Hippocampal formation (tissue), 2 donors: ENCODE measurements at regions not wholly inside any gene's neighbourhood (a gene's known extent, or its start where the extent isn't known, plus 50 kb on each side); places are given as distances from the start of the nearest gene placed in this dataset.

Experiments
- DNase-seq, 2 donors: peaks; one replicate each; lab custom pipeline; 2025; lab: John Stamatoyannopoulos, UW

DNA sequence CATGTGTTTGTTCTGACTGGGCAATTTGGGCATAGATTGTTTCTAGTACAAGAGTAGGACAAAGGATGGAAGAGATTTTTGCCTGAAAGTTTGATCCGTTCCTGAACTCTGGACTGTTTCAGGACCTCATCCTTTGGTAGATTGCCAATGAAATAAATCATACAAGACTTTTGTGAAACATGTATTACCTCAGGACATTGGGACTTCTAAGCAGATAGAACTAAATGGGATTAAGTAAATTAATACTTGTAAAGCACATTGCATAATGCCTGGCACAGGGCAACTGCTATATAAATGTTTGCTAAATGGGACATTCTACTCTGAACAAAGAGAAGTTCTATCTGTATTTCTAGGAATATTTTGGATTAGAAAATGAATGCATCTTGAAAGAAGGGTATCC lies 164.8 kb upstream of the RPS6KA3 start:
- DNase-seq = no peak

DNA sequence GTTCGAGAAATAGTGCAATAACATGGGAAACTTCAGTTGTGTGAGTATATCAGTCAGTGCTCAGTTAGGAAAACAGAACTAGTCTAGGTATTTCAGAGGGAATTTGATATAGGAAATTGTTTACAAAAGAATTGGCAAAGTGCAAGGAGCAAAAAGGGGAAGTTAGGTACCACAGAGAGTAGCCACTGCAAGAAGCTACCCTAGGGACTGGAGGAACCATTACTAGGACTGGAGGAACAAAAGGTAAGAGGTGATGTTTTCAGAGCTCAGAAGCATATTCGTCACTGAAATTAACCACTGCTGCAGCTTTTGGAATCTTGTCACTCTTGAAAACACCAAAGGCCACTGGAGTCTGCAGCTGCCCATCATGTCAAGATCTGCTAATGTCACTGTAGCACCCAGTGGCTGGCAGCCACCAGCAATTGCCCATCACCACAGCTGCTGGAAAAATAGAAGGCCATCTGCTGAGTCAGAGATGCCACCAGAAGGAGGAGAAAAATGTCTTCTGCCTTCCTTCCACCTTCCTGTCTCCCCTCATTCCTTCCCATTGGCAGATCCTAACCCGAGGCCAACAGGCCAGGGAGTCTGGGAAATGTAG lies 160.6 kb upstream of the RPS6KA3 start:
- DNase-seq = no peak

DNA sequence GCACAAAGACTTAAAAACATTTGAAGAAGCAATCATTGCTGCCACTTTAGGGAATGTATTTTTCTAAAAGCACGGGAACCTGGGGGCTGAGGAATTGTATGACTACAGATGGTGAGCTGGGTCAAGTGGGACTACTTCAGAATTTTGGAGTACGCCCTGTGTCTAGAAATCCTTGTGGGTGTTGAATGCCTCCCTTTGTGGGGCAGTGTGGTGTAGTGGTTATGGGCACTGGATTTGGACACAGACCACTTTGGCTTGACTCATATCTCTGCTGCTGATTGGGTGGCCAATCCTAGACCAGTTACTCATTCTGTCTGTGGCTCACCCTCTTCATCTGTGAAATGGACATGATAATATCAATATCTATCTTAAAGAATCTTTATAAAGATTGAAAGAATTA lies 155.0 kb upstream of the RPS6KA3 start:
- no peak for DNase-seq

DNA sequence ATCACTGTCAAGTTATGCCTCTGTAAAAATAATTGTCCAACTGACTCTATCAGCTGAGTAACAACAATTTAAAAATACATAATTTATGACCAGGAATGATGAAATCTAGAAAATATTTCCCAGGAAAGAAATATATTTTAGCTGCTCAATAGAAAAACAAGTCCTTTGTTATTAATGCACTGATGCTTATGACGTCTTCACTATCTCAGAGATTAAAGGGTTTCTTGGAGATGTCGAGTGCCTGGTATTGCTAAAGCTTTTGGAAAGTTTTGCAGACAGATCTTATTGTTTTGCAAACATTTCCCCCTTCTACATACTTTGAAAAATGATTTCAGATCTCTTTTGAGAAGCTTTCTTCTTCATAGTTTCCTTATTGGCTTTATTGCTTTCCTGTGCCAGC lies 154.6 kb upstream of the RPS6KA3 start:
- DNase-seq = no peak

DNA sequence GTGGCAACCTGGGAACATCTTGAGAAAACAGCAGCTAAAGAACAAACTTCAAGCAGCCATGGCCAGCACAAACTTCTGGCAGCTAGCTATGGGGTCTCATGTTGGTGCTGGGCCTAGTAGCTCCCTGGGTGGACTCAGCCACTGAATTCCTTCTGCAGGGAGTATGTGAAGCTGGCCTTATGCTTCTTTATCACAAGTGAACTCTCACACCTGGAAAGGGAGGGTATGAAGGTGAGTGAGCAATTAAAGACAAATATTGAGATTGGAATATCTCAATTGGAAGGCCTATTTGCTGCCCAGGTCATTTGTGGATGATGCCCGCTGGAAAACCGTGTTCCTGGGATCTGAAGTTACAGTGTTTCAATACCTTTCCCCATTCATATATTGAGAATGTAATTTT lies 153.3 kb upstream of the RPS6KA3 start:
- DNase-seq = no peak

DNA sequence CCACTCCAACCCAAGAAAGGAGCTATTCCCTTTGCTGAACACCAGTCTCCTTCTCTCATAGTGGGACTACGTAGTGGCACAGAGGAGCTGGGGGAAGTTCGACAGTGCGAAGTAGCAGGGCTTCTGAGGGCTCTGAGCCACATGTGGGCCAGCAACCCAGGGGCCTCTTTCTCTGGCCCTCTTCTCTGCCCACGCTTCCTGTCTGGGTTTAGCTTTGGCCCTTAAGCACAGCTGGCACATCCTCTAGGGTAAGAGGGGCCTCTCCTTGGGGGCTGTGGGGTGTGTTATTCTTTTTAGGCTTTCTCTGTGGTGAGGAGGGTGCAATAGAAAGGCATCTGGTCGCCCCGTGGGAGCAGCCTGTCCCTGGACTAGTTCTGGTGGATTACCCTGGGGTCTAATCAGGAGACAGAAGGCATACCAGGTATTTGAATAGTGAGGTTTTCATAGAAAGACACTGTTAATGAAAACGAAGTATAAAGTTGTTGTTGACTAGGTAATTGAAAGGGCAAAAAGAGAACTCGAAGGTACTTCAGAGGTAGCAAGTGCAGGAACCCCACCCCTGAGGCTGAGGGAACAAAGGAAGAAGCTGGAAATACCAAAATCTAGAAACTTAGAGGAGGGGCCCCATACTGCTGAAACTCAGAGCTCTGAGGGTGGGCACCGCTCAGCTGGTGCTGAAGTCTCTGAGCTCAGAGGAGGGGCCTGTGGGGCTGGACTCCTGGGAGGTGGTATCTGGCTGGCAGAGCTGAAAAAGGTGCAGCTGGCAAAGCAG lies 151.9 kb upstream of the RPS6KA3 start:
- no peak for DNase-seq

DNA sequence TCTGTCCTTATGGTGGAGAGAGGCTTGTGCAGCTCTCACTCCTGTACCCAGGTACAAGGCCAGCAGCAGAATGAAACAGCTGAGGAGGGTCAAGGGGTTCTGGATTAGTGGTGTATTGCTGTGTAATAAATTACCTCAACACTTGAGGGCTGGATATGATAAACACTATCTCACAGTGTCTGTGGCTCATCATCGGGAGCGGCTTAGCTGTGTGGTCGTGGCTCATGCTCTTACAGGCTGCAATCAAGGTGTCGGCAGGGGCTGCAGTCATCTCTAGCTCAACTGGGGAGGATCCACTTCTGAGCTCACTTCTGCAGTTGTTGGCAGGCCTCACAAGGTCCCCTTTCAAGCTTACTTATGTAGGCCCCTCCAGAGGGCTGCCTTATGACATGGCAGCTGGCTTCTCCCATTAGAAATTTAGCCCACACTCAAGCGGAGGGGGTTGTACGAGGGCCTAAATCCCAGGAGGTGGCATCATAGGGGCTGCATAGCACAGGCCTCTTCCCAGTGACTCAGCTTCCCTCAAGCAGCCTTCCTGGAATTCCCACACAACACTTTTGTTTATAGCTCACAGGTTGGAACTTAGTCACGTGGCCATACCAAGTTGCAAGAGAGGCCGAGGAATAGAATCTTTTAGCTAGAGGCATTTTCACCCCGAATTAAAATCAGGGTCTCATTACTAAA lies 148.2 kb upstream of the RPS6KA3 start:
- no peak for DNase-seq

DNA sequence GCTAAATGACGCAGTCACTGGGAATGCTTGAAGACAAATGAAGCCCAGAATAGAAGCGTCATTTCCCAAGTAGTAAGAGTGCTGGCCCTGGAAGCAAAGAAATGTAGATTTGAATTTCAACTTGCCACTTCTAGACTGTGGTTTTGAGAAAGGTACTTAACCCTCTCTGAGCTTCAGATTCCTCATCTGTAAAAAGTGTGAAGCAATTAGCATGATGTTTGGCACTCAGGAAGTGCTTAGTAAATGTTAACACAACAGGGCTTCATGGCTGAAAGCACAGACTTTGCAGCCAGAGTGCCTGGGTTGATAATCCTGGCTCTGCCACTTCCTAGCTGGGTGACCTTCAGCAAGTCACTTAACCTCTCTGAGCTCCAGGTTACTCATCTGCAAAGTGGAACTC lies 147.4 kb upstream of the RPS6KA3 start:
- no peak for DNase-seq

DNA sequence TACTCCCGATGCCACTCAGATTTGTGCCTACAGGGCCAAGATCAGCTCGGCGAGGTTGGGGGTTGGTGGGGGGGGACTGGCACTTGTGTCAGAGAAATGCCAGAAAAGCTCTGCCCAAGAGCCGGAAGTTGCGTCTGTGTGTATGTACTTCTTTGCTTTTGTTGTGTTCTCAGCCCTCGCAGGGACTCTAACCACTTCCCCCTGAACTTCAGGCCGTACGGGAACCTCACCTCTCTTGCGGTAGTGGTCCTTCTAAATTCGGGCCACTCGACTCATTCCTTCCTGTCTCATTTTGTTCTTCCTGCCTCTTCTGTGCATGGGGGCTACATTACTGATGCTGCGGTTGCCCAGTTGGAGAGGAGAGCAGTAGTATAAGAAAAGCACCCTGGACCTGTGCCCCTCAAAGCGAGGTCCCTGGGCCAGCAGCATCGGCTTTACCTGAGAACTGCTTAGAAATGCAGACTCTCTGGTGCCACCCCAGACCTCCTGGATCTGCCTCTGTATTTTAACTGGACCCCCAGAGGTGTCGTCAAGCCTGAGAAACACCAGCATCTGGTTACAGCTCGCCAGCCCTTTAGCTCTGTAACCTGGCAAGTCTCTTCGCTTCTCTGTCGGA lies 146.3 kb upstream of the RPS6KA3 start:
- DNase-seq = no peak

DNA sequence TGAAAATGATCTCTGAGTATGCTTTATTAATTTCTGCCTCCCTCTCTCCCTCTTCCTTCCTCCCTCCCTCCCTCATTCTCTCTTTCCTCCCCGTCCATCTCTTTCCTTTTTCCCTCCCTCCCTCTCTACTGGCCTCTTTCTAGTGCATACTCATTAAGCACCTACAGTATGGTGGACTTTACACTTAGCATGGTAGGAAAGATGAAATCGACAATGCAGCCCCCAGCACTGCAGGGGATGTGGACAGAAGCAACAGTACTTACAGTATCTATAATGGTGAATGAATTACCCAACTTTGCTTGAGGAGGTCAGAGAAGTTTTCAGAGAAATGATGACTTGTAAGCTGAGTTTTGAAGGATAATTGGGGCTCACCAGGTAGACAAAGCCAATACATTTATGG lies 143.8 kb upstream of the RPS6KA3 start:
- DNase-seq = no peak

DNA sequence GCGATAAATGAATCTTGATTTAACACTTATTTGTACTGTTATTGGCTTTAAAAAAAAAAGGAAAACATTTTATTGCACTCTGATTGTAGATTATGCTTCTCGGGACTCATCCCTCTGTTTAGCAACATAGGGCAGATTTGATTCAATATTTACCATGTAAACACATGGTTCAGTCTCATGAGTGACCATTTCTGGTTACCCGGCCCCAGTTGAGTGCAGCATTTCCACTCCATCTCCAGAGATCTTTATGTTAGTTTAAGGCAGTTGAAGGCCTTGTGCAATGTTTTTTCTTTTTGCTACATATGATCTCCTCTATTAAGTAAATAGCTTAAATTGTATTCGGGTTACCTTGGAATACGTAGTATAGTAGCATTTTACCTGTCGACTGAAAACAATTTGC lies 143.3 kb upstream of the RPS6KA3 start:
- no peak for DNase-seq

DNA sequence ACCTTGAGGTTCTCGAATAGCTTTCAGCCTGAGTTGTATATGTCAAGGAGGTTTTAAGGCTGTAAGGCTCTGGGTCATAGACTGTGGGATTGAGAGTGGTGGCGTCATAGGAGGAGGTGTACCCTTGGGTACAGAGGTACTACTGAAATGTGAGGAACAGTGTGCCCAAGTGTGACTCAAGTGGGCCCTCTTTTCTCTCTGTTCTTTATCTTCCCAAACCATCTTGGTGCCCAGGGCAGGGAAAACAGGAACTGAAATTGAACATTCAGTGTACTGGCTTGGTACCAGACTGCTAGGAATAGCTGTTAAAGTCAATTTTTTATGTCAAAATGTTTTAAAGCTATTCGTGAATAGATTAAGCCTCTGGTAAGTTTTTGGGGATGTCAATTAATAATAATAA lies 136.2 kb upstream of the RPS6KA3 start:
- DNase-seq = no peak

DNA sequence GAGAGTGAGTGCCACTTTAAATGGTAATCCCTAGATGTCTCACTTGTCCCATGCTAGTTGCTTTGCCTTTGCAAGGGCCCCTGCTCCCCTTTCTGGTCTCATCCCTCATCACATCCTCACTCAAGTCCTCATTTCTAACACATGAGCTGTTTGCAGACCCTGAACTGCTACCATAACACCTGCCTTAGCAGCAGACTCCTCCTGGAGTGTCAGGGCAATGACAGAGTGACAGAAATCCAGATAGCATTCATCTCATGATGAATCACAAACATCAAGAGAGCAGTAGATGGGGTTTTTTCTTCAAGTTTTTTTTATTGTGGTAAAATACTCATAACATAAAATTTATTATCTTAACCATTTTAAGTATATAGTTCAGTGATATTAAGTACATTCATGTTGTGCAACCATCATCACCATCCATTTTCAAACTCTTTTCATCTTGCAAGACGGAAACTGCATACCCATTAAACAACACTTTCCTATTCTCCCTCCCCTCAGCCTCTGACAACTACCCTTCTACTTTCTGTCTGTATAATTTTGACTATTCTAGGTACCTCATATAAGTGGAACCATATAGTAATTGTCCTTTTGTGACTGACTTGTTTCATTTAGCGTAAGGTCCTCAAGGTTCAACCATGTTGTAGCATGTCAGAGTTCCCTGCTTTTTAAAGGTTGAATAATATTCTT lies 133.2 kb upstream of the RPS6KA3 start:
- DNase-seq = no peak

DNA sequence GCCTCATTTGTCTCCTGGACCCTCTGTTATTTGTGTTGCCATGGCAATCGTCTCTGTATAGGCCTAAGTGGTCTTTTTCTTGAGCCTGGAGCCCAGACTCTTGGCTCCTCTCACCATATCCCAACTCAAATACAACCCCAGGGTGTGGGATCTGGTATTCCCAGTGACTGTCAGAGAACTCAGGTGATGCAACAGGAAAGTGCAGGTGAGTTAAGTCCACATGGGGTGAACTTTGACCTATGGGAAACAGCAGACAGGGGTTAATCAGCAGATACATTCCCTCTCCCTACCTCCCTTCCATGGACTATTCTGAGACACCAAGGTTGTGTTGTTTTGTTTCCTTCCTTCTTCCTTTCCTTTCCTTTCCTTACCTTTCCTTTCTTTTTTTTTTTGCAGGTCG lies 130.9 kb upstream of the RPS6KA3 start:
- DNase-seq = no peak

DNA sequence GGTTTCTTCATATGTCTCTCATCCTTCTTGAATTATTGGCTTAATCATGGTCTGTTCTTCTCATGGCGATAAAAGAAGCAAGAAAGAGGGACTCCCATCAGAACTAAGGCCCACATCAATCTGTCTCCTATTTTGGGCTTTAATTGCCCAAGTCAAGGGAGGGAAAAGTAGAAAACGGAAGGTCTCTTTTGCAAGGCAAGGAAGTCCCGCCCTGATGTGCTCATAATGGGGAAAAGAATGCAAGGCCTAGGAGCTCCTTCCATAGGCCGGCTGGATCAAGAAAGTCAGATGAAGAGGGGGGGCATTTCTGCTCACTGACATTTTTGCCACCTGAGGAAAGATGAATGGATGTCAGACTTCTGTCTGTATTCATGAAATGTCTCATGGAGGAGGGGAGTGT lies 127.7 kb upstream of the RPS6KA3 start:
- no peak for DNase-seq

DNA sequence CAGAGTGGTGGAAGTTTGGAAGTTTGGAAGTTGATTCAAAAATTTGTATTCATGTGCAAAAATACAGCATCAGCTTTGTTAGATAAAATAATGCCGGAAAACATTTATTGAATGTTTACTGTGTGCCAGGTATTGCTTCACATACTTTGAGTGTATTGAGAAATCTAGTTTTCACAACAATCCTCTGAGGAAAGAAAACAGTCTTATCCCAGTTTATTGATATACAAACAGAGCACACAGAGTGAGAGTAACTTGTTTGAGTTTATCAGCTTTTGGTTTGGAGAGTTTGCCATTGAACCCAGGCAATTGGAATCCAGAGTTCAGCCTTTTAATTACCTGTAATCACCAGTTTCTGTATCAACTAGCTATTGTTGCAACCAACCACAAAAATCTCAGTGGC lies 127.2 kb upstream of the RPS6KA3 start:
- no peak for DNase-seq

DNA sequence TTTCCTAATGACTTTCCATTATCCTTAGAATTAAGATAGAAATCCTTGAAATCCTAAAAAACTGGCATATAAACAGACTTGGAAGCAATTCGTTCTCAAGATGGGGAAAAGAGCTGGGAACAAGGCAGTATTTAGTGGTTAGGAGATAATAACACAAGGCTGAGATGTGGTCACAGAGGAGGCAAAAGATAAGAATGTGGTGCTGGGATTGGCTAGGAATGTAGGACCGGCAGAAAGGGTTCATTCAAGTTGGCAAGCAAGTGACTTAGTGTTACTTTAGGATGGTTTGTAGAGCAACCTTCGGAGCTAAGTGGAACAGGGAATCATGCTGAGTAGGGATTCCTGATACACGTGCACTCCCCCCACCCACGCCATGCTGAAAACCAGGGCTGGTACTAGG lies 121.9 kb upstream of the RPS6KA3 start:
- DNase-seq = no peak

DNA sequence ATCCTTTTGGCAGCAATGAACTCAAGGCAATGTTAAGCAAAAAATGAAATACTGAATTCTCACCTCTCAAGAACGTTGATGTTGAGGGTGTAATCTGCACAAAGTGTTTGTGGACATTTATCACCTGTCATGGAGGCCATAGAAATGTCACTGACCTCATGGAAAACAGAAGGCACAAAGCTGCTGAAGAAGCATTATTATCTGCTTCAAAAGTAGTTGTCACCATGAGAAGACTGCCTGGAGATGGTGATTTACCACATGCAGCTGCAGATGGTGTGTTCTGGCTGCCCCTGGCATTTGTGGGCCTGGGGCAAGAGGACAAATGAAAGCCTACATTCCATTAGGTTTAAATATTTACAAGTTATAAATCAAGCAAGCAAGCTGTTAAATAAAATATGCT lies 116.8 kb upstream of the RPS6KA3 start:
- DNase-seq = no peak

DNA sequence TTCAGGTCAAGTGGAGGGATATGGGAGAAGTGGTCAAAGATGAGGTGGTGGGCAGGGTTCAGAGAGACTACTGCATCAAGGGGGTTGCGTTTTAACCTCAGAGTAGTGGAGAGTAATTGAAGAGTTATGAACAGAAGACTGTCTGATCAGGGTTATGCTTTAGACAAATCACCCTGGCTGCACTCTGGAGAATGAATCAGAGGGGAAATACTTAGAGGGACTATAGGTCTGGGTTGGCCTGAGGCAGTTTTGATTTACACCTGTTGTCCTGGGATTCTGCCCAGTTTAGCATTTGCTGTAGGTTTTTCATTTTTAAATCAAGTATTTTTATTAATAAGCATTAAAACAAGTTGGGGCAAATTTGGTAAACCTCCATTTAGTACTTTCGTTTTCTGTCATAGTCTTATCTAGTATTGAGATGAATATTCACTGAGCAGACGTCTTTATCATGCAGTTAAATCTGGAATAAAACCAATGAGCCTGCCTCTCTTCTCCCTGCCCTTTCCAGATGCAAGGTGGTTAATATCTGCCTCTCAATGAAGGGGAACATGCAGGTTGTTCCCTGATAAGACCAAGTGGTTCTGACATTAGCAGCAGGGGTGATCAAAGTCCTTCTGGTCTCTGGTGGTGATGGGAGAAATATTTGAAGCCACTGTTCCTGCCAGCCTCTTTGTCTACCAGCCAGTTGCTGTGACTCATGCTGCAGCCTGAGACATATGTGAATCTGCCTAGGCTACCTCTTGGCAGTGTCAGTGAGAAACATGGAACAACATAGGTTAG lies 116.0 kb upstream of the RPS6KA3 start:
- no peak for DNase-seq

DNA sequence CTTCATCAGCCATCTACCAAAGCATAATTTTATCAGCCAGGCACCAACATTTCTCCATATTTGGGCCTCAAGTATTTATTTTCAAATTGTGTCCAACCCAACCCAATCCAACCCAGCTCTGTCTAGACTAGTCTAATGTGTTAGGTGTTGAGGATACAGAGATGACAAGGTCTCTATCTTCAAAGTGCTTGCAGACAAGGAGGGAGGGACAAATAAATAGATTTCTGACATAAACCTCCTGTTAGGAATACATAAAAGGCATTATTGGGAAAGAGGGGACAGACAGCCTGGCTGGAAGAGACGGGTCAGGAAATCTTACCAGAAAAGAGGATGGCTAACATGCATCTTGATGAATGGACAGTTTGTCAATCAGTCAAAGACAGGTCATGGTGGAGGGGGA lies 115.4 kb upstream of the RPS6KA3 start:
- DNase-seq = no peak

DNA sequence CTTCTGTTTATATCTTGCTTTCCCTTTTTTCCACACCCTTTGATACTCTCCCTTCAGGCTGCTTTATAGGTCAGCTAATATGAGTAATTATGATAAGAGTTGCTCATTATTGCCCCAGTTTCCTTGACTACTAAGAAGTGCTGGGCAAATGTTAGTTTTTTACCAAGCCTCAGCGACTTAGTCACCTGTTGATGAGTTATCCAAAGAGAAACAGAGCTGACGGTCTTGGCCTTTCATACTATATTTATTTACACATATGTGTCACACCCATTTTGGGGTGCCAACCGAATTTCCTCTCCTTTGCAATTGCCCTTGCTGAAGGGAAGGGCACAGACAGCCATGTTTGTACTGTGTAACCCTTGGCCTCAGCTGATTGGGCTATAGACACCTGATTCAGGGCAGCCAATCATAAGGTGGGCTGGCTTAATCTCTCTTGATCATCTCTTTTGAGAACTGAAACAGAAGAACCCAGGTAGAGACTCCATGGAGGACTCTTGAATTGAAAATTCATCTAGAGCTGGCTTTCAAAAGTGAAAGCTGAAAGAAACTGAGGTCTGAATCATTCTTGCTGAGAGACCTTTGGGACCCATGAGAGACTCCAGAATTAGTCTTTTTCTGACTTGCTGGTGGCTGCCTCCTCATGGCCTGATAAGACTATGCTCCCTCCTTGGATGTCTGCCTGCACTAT lies 111.7 kb upstream of the RPS6KA3 start:
- DNase-seq = no peak
